GM12875 (cell line): ENCODE measurements at regions not wholly inside any gene's neighbourhood (a gene's known extent, or its start where the extent isn't known, plus 50 kb on each side); places are given as distances from the start of the nearest gene placed in this dataset.

Experiments used
- H3K4me3 ChIP-seq: one replicate; pipeline ENCODE4 v1.5.1; 2011; ENCODE audit warnings: low read depth, low read length, control low read depth
- TF ChIP-seq, protein P1 (sequence below): IDR thresholded peaks from 2 replicates; pipeline ENCODE4 v1.5.1; 2011; ENCODE audit warnings: low read depth, mild to moderate bottlenecking, control low read depth, inconsistent platforms, low read length, moderate library complexity, borderline replicate concordance; ENCODE audit not compliant: insufficient read depth

DNA sequence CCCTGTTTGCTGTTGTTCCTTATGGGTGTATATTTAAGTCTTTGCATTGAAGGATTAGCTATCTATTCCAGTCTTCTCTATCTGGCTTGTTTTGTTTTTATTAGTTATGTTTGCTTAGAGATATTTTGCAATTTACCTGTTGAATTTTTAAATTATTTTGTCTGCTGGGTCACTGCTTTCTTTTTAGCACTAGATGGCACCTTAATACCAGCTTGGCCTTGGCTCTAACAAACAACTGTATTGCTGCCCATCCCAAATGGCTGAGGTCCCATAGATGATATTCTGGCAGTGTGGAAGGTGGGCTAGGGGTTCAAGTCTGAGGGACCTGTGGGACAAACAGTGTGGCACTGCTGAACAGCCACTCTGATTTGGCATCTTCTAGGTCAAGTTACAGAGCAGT, 144.0 kb upstream of the FBXO33 start:
- TF ChIP-seq, protein P1, sequence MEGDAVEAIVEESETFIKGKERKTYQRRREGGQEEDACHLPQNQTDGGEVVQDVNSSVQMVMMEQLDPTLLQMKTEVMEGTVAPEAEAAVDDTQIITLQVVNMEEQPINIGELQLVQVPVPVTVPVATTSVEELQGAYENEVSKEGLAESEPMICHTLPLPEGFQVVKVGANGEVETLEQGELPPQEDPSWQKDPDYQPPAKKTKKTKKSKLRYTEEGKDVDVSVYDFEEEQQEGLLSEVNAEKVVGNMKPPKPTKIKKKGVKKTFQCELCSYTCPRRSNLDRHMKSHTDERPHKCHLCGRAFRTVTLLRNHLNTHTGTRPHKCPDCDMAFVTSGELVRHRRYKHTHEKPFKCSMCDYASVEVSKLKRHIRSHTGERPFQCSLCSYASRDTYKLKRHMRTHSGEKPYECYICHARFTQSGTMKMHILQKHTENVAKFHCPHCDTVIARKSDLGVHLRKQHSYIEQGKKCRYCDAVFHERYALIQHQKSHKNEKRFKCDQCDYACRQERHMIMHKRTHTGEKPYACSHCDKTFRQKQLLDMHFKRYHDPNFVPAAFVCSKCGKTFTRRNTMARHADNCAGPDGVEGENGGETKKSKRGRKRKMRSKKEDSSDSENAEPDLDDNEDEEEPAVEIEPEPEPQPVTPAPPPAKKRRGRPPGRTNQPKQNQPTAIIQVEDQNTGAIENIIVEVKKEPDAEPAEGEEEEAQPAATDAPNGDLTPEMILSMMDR = no peak
- no peak overlapping the region for H3K4me3 ChIP-seq

DNA sequence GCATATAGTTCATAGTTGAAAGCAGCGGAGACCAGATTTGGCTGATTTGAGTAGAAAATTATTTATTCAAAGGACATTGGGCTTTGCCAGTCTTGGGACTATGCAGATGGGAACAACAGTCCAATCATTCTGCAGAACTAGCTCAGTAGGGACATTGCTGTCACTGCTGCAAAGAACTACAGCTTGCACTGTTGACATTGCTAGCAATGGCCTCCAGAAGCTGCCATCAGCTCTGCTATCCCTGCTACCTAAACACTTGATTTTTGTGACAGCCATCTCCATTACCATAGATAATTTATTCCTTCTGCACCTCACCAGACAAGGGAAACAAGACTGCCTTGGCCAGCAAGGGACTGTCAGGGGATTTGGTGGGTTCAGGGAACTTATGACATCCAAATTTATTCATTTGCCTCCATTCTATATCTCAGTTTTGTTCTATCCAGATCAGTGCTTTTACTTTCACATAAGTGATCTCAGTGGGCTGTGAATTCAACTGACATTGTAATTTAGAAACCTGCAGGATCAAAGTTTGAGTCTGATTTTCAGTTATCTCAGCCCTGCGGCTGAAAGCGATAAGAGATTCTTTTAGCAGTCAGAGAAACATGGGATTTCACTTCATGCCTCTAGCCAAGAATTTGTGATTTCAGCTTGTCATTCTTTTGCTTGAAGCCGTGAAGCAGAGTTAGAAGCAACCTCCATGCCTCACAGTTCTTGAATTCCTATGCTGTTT, 136.7 kb upstream of the FBXO33 start:
- no peak overlapping the region for H3K4me3 ChIP-seq
- TF ChIP-seq, protein P1 = no peak

DNA sequence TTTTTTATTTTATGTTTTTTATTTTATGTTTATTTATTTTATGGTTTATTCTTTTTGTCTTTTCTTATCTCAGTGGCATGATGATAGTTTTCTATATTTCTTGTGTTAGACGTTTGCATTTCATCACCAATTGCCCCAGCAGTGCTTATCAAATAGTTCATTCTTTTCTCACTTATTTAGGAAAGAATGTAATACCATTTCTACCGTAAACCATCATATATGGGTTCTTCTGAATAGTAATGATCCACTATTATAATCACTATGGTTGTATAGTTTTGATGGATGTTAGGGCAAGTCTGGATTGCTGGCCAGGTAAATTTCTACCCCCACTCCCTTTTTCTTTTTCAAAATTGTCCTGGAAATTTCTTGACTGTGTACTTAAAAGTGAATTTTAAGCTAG, 134.6 kb upstream of the FBXO33 start:
- TF ChIP-seq, protein P1 = no peak

DNA sequence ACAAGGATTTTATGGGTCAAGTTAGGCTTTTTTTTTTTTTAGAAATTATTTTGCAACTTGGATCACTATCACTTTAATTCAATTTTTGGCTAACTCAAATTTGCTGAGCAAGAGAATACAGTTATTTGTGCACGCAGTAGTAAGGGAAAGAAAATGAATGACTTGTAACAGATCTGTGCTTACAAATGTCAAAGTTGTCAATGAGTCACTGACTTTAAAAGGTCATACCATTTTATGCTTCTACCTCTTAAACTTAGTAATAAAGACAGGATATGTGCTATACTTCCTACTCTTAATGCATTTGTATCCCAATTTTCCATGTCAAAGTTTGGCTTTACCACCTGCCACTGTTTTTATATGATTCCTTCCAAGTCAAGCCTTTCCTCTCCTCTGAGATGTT, 131.1 kb upstream of the FBXO33 start:
- H3K4me3 ChIP-seq = no peak overlapping the region
- TF ChIP-seq, protein P1 = no peak

More for the DNA sequence above, 134.6 kb upstream of the FBXO33 start:
- H3K4me3 ChIP-seq = no peak overlapping the region

DNA sequence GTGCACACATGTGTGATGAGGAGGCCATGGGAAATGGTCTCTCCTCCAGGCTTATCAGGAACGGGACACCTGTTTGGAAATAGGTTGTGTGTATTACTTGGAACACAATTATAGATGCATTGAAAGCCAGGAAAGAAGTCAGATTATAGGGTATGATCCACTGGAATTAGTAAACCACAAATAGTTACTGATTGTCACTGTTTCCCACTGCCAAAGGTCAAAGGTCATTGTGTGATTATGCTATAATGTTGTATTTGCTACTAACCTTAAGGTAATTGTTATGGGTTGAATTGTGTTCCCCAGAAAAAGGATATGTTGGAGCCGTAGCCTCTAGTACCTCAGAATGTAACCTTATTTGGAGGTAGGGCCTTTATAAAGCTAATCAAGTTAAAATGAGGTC, 129.9 kb upstream of the FBXO33 start:
- TF ChIP-seq, protein P1 = no peak
- no peak overlapping the region for H3K4me3 ChIP-seq

DNA sequence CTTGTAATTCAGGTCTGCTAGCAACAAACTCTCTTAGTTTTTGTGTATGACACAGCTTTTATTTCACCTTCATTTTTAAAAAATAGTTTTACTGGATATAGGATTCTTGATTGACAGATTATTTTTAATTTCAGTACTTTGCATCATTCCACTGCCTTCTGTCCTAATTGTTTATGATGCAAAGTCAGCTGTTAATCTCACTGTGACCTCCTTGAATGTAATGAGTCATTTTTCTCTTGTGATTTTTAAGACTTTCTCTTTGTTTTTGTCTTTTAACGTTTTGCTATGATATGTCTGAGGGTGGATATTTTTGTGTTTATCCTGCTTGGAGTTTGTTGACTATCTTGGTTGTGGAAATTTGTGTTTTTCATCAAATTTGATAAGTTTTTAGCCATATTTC, 126.3 kb upstream of the FBXO33 start:
- H3K4me3 ChIP-seq = no peak overlapping the region
- TF ChIP-seq, protein P1 = no peak

DNA sequence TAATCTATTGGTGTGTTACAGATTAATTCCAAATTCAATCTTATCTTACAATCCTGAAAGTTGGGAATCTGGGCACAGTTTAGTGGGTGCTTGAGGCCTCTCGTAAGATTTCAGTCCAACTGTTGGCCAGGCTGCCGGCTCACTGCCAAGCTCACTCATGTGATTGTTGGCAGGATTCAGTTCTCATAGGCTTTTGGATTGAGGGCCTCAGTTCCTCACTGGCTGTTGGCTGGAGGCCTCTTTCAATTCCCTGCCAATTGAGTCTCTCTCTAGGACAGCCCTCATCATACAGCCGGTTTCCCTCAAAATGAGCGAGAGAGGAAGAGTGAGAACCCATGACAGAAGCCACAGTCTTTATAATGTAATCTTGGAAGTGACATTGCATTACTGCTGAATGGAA, 123.5 kb upstream of the FBXO33 start:
- no peak overlapping the region for H3K4me3 ChIP-seq
- TF ChIP-seq, protein P1 = no peak
